Glomerular visceral epithelial cell (primary cell): ENCODE measurements at regions not wholly inside any gene's neighbourhood (a gene's known extent, or its start where the extent isn't known, plus 50 kb on each side); places are given as distances from the start of the nearest gene placed in this dataset.
A peak's percentile ranks its signal among the peaks of the same experiment; 100 is the strongest.
"Not testable (repeated sequence)": the region's sequence is repeated elsewhere in the genome, so short reads cannot be mapped to it uniquely, and the experiment has no call there.

Experiments used
- DNase-seq: peaks from one replicate; pipeline ENCODE4 v3.0.0-alpha.2; 2016; ENCODE audit errors: extremely low spot score

DNA sequence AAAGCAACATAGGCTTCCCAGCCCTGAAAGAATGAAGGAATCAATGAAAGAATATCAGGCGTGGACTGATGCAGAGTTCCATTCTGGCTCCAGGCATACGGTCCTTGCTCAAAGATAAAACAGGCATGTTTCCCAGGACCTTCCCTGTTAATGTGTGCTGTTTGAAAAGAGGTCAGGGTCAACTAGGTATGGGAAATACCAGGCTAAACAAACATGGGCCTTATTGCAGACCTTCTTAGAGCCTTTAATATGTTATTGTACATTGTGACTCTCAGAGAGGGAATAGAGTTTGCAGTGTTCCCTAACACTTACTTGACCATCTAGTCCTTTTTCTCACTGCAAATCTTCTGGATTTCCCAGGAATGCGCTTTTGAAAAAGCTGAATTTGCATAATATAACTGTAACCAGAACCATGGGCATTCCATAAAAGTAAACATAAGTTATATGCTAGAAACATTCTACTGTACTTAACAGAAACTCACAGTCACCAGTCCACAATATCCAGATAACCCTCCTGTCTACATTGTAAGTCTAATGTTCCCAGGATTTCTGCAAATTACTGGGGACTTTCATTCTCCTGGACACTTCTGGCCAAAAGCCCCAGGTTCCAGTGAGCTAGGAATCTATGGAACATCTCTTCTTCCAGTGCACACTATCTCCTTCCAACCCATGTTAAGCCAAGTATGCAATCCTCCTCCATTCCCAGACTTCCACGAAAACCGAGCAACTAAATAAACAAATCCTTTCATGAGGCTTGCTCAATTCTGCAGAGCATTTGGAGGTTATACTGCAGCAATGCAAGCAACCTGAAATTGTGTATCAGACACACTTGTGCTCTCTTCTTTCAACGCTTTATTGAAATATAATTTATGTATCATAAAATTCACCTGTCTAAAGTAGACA lies 486.6 kb downstream of the SETD4 start:
- DNase-seq, result no peak

DNA sequence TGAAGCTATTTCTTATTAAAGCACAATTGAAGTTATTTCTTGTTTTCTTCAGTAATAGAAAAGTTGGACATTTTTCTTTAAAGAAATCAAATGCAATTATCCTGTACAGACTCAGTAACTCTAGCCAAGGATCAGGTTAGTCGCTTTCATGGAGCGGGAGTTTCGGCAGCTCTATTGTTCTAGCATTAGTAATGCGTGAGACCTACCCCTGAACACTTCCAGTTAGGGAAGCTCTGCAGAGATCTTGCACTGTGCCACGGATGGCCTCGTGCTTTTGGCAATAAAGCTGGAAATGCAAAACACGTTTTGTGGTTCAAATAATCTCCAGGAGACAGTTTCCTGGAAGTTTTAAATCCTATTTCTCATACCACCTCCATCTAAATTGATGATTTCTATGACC lies 488.4 kb downstream of the SETD4 start:
- no peak for DNase-seq

DNA sequence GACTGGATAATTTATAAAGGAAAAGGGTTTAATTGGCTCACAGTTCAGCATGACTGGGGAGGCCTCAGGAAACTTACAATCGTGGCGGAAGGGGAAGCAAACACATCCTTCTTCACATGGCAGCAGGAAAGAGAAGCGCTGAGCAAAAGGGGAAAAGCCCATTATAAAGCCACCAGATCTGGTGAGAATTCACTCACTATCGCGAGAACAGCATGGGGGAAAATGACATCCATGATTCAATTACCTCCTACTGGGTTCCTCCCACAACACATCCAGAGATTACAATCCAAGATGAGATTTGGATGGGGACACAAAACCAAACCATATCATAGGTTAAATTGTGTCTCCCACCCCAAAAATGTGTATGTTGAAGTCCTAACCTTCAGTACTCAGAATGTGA lies 491.7 kb downstream of the SETD4 start:
- DNase-seq, result no peak

DNA sequence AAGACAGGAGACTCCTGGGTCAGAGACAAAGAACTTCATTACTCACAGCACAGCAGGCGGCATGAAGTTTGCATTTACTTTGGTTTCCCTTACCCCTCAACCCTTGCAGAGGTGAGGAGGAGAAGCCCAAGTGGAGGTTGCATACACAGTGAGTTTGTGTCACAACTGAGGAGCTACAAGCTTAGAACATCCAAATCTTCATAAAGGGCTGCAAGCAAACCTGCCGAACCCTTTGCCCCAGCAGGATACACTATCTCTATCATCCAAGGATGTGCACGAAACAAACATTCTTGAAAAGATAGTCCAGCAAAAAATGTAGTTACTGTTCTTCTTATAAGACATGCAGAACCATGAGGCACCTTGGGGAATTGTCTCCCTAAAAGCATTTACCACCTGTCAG lies 493.5 kb downstream of the SETD4 start:
- no peak for DNase-seq

DNA sequence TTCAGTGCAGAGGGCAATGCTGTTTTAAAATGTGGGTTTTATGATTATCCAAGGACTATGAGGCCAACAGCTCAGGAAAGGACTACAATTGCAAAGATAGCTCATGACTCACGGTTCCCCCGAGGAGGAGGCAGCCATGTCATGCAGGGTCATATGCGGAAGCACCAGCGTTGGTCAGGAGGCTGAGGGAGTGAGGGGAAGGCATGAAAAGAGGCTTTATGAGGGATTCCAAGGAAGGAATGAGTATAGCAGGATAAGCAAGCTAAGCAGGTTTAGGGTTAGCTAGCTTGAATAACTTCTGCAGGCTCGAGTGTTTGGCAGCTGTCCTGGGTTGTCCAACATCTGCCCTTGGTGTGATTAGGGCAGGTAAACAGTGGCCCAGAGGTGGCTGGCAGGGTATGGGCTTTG lies 495.1 kb downstream of the SETD4 start:
- DNase-seq, result peak; percentile 46

DNA sequence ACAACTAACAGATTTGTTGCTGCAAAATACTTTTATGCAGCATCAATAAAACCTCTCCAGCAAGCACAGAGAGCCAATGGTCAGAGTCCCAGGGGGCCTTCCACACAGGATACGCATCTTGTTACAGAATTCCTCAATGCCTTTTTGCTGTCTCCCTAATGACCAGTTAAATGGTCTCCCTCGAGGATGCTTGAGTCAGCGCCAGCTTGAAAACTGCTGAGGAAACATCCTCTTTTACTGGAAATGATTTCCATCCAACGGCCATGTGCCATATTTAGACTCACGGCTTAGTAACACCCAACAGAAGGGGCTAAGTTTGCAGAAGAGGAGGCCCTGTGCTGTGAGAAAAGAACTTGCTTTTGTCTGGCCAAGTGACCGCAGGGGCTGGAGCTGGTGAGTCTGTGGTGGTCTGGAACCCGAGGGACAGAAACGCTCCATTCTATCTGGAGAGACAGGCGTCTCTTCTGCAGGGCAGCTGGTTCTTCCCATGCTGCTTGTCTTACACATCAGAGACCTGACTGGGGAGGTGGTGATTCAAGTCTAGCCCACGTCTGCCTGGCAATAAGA lies 496.4 kb downstream of the SETD4 start:
- no peak for DNase-seq

DNA sequence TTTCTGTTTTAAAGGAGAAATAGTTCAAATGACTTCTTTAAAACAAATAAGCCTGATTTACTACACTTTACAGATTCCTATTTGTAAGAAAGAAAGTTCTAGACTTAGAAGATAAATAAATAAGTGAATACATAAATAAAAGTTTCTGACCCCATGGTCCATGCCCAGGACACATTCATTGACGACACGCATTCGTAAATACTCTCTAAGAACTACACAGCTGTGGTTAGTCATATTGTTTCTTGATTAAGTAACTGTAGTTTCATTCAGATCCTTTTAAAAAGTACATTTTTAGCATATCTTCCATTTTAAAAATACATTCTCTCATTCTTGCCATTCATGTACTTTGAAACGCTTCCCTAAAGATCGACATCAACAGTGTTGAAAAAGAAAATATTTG lies 497.4 kb downstream of the SETD4 start:
- no peak for DNase-seq

DNA sequence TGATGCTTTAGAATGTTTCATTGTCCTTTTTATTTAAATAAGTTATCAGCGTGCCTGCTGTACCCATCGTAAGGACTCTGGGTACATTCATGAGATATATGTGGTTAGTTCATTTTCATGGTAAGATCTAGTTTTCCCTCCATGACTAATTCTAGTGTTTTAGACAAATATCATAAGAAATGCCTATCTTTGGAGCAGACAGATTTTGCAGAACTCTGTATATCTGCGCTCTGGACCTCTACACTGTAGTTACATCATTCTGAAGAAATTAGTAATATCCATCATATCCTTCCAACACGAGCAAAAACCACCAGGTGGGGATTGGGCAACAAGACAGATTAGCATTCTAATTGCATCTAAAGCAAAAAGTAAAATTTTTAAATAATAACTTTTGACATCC lies 499.2 kb downstream of the SETD4 start:
- DNase-seq, result no peak

DNA sequence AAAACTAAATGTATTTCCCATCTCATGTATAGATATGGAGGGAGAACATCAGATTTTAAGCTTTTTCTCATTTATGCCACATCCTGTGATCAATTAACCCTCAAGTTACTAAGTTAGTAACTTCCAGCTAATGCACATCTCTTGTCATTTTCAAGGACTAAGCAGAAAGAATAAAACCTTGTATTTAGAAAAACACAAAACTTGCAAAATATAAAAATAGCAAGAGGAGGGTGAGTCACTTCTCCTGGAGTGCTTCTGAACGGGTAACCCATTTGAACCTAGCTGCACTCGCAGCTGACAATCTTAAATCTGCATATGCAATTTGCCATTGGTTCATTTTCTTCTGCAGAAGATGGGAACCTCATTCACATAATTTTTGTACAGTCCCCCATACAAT lies 500.5 kb downstream of the SETD4 start:
- DNase-seq, result no peak

DNA sequence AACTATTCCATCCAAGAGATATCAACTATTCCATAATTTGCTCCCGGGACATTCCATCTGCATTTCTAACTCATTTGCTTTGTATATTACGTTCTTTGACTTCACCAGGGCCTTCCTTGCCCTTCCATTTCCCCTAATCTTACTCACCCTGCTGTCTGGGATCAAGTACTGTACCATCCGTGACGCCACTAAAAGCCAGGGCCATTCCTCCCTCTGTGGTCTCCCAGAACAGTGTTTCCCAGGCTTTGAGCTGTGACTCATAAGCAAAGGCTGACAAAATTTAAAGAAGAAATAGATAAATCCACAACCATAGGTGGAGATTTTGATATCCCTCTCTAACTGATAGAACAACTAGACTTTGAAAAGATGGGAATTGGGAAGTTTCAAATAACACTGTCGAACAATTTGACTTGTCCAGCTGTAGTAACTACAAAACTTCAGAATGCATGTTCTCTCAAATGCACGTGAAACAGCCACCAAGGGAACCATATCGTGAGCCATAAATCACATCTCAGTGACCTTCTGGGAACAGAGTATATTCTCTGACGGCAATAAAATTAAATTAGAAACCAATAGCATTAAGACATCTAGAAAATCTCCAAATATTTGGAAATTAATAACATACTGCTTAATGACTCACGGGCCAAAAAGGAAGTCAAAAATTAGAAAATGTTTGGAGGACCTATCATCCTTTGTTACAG lies 501.0 kb downstream of the SETD4 start:
- peak; percentile 64 for DNase-seq

DNA sequence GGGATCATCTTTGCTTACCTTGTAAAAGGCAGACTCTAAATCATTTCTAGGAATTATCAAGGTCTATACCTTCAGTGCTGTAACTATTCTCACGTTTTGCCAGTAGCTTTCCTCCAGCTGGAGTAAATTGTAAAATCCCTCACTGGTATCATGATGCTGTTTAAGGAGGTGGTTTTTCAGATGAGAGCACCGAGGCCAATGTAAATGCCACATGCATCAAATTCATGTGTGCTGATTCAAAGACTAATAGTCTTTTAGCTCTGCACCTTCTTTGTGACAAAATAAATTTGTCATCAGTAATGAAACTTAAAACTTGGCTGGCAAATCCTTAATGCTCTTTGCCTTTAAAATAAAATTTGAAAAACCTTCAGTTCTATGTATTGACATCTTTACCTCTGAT lies 503.8 kb downstream of the SETD4 start:
- no peak for DNase-seq

DNA sequence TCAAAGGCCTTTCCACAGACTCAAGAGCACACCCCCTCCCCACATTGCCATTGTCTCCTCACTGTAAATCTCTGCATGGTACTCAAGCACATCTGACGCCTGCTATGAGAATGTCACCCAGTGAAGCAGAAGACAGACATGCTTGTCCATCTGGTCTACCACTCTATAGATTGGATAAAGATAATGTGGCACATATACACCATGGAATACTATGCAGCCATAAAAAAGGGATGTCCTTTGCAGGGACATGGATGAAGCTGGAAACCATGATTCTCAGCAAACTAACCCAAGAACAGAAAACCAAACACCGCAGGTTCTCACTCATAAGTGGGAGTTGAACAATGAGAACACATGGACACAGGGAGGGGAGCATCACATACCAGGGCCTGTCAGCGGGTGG lies 503.4 kb upstream of the RUNX1 start:
- DNase-seq, result not testable (repeated sequence)

DNA sequence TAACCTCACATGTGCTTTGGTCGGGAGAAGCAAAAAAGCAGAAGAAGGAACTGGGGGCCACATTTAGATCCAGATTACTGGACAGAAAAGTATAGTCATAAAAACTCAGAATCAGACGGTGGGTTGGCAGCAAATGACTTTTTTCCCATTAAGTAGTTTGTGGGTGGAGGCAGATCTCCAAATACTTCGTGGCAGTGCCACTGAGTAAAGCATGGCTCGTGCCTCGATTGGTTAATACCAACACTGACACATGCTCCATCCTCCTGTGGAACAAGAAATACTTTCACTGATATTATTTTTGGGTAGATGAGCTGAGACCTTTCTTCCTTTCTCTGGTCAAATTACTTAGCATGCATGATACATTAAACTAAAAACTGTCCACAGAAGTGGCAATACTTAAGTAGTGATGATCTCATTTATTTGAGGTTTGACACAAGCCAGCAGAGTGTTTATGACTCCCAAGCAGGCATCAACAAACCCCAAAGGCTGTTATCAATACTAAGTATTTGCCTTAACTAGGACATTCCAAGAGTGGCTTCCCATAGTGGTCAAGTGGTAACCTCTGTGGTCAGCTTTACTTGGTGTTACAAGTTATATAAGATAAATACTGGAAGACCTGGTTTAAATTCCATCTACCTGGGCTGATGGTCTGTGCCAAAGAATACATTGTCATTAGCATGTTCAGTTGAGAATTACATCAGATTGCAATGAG lies 500.0 kb upstream of the RUNX1 start:
- no peak for DNase-seq

DNA sequence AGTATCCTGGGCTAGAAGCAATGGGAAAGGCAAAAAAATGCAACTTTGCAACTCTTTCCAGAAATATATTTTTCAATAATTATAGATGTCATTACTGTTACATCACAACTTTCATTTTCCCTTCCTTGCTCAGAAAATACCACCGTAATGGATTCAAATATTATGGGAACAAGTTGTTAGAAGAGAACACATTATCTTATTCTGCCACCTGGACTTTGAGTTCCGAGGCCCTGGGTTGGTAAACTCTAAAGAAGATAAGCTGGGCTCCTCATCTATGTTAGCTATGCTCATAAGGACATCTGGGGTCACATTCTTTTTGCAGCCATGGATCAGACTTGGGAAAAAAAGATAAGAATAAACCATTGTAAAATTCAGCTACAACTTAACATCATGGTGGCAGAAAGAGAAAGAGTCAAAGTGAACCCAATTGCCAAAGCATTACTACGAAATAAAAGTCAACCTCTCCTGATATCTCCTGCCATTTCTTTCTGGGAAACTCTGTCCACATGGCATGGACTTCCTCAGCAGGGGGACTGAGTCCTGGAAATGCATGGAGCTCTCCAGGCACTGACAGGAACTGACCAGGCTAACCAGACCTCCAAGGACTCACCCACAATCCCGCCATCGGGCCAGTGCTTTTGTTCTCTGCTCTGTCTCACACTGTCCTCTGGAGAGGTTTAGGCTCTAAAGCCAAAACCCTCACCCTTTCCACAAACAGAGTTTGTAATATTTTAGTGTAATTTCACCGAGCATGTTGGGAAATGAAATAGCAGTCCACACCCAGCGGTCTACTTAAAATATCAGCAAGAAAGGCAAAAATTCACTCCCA lies 499.1 kb upstream of the RUNX1 start:
- no peak for DNase-seq

DNA sequence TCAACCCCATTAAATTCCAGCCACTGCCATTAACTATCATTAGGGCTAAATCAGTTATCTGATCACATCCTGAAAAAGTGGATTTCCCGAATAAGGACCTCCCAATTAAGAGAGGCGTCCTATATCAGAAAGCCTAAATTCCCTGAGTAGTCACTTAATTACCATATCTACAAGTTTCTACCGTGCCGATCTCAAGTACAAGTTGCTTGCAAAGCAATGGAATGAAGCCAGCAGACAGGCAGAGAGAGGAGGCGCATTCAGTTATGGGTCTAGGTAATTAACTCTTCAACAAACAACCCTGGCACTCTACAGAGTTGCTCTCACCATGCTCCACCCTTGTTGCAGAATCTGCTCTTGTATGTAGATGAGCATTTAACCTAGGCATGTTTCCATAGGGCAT lies 494.6 kb upstream of the RUNX1 start:
- DNase-seq, result no peak

DNA sequence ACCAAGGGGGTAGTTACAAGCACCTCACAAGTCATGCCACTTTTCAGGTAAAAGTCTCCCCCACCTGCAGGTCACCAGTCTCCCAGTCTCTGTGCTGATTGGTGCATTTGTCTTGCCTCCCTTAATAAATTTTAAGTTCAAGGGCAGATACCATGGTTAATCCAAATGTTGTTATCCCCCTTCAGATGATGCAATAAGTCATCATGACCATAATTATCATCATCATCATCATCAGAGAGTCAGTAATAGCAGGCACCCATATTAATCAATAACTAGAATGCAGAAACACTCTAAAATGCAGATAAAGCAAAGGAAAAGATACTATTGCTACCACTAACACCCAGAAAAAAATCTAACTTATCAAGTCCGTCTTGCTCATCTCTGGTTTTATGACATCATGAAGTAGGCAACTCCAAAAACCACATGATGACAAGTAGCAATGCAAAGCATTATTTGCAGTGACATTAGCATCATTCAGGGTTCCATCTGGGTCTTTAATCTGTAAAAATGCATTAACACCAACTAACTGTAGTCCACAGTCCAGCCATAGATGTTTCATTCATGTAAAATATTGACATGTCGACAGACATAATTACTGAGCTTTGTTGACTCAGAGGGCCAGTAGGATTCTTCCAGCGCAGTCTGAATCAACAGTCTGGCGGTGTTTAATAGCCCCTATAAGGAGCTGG lies 492.0 kb upstream of the RUNX1 start:
- DNase-seq, result no peak

DNA sequence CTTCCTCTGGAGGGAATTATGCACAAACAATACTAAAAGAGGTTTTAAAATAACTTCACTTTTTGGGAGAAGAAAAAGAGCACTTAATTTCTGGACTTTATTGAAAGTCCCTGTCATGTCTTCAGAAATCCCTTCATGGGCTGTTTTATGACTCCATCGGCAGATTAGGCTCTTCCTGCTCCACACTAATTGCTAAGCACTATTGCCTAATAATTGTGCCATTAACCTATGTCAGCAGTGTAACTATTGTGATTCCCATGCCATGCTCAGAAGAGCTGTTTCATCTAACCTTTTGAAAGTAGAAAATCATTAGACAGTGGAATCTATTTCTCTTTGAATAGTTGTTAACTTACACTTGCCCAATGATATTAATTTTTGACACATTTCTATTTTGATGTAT lies 489.3 kb upstream of the RUNX1 start:
- DNase-seq, result no peak

DNA sequence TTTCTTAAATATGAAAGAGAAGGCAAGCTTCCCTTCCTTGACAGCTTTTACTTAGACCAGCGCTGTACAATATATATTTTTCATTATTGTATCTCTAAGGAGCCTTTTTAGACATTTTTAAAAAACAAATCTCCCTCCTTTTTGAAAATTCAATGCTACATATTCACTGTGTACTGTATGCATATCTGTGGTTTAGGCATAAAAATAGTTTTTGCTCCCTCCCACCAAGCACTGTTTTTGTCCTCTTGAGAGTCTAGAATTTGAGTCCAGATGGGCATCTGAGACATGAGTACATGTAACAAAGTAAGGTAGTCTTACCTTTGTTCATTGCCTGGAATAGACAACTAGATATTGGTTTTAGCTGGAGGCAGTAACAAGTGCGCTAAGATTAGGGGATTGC lies 488.5 kb upstream of the RUNX1 start:
- DNase-seq, result no peak

DNA sequence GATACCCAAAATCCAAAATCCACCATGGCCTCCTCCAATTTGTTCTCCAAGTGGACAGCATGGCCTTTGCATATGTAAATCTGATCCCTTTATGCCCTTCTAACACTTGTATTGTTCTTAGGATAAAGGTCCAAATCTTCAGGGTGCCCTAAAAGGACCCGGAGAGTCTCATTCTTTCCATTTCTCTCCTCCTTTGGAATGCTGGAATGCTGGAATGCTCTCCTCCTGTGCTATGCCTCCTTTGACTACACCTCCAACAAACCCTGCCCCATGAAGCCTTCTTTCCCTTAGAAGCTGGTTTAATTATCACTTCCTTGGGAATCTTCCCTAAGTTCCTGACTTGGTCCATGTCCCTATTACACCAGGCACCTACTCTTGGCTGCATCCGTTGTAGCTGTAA lies 484.8 kb upstream of the RUNX1 start:
- DNase-seq, result no peak

DNA sequence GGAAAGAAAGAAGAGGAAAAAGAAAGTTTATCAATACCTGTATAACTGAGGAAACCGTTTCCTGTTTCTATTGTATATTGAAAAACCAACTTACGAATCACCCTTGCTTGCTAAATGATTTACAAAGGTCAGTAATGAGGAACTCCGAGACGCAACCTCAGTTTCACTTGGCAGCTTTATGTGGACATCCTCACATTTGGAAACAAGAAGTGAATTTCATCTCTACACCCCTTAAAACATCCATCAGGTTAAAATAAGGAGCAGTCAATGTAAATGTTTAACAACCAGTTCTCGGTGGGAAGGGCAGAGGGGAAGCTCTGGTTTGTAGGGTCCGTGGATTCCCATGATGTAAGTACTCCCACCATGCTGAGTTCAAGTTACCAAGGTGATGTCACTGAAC lies 481.7 kb upstream of the RUNX1 start:
- DNase-seq, result no peak
